DMS 273 treated with DMSO at 0.1 percent for 48 hours (cell line): ENCODE measurements at regions not wholly inside any gene's neighbourhood (a gene's known extent, or its start where the extent isn't known, plus 50 kb on each side); places are given as distances from the start of the nearest gene placed in this dataset.

Experiments used
- DNase-seq: peaks from one replicate; lab custom pipeline; 2025; lab: John Stamatoyannopoulos, UW

DNA sequence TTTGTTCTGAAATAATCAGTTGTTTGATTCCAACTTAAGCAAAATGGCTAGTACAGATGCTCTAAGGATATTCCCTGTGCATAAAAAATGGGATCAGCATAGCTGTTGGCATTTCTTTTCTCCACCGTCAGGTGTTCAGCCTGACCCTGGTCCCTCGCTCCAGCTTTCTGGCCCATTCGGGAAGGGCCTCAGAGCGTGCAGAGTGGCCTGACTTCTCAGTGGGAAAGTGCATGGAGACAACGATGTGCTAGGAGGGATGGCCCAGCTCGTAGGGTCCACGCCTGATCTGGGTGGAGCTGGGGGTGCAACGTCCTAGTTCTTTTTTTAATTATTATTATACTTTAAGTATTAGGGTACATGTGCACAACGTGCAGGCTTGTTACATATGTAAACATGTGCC is 319.1 kb upstream of the IRX4 start:
- no peak for DNase-seq

DNA sequence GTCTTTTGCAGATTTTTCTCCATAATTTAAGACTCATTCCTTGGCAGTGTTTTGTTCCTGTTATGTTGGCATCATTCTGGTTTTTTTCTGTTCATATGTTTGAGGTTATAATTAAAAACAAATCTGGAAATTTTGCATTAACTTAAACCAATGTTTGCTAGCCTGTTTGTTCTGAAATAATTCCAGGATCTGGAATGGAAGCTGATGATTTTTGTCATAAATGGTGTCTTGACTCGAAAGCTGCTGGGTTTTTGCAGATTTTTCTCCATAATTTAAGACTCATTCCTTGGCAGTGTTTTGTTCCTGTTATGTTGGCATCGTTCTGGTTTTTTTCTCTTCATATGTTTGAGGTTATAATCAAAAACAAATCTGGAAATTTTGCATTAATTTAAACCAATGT is 318.7 kb upstream of the IRX4 start:
- DNase-seq: no peak

GRCh38 chr5:2201011-2201410 is 318.3 kb upstream of the IRX4 start:
- DNase-seq: no peak

DNA sequence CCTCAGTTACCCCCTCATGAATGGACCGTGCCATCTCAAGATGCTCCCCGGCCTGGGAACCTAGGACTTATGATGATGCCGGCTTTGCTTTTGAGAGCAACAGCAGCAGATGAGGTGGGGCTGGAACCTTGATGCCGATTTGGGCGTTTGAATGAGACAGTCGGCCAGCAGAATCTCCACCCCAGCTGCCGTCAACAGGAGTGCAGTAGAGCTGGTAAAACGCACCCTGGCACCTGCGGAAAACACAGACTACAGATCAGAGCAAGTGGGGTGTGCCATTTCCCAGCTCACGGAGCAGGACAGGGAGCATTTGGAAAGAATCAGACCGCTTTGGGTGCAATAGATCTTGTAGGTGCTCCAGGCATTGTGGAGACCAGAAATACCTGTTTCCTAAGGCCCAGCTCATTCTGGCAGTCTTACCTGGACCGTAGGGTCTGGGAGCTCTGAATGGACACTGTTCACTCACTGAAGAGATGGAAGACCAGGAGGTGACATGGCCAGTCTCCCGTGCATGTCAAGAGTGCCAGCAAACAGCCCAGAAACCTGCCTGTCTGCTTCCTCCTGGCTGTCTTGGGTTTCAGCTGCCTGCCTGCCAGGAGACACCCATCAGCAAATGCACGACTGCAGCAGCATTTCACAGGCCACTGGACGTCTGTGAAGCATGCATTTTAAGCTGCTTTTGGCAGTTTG is 317.7 kb upstream of the IRX4 start:
- DNase-seq: no peak

- no peak for DNase-seq
Measured at GRCh38 chr5:2199697-2200096, 317.0 kb upstream of the IRX4 start.

GRCh38 chr5:2196989-2197619 is 314.4 kb upstream of the IRX4 start:
- DNase-seq: no peak

GRCh38 chr5:2196416-2196815 is 313.7 kb upstream of the IRX4 start:
- DNase-seq: no peak

- no peak for DNase-seq
Measured at GRCh38 chr5:2194949-2195348, 312.2 kb upstream of the IRX4 start.

DNA sequence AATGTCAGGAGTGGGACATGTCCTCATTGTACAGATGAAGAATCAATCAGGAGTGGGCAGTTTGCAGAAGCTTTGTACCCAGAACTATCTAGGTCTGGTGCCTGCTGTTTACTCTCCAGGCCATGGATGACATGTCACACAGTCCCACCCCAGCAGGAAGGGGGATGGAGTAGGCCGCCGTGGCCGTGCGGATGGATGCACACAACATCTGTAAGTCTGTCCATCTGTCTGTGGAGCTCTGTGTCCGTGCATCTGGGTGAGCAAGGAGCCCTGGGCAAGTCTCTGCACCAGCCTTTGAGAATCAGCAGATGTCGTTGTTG is 311.5 kb upstream of the IRX4 start:
- DNase-seq: no peak

DNA sequence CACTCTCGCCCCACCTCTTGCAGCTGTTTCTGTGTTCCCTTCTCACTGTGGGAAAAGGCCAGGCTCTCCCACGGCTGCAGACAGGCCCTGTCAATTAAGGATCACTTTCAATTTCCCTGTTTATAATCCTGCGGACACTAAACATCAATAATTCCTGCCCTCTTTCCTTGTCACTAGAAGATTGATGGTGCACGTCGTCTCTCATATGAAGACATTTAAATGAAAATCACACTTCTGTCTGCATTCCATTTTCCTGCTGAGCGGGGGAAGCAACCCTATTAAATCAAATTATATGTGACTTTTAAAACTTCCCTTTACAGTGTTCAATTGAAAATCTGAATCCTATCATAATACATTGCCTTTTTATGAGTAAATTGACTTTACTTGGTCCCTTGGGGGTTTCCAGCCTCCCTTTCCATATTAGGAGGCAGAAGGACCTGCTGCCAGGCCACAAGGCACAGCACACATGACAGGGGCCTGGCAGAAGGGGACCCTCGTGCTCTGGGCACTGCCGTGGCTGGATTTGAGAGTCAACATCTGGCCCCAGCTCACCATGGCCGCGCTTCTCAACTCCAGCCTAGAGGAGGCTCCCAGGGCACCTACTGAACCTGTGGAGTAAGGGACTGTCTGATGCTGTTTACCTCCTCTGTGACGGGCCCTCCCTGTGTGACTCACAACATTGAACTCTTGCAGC is 311.0 kb upstream of the IRX4 start:
- no peak for DNase-seq

DNA sequence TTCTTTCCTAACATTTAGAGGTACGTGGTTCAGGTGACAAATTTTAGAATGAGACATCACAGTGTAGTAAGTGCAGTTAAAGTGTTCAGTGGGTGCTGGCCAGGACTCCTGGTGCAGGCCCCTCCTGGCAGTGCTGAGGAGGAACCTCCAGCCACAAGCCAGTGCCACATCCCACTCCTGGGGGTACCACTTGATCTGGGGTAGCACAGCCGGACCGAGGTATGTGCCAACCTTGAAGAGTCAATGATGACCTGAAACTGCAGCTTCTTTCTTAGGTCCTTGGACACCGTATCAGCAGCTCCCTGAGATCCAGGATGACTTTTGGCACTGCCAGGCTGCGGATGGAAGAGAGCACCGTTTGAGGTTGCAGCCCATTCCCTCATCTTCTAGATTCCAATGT is 310.4 kb upstream of the IRX4 start:
- DNase-seq: no peak

- no peak for DNase-seq
Measured at GRCh38 chr5:2192496-2192895, 309.8 kb upstream of the IRX4 start.

DNA sequence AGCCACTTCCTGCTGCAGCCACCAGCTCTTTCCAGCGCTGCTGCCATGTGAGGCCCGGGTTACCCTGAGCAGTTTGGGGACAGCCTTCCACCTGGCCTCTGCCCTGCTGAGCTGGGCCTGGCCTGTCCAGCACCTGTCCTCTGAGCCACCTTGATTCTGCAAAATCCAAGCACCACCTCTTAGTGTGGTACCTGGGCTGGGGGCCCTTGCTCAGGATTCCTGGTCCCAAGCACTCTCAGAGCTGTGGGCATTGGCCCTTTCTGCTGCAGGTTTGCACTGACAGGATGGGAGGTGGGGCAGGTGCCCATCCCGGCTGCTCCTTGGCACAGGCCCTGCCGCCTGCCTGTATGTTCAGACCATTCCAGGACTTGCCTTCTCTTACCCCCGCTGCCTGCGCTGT is 309.2 kb upstream of the IRX4 start:
- no peak for DNase-seq

GRCh38 chr5:2190549-2190948 is 307.8 kb upstream of the IRX4 start:
- no peak for DNase-seq

DNA sequence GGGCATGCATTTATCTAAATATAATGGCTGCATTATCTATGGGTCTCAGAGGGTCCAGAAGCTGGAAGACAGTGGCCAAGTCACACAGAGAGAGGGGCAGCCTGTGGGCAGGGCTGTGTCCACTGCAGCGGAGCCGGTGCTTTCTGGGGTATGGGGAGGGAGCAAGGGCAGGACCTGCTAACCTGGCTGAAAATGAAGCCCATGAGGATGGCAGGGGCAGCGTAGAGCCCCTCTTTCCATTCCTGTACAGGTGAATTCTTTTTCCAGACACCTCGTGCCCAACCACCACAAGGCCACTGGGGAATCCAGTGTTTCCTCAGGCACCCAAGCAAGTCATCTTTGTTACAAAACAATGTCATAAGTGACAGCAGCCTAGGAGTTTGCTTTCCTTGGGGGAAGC is 305.9 kb upstream of the IRX4 start:
- no peak for DNase-seq

GRCh38 chr5:2188137-2188536 is 305.4 kb upstream of the IRX4 start:
- no peak for DNase-seq

DNA sequence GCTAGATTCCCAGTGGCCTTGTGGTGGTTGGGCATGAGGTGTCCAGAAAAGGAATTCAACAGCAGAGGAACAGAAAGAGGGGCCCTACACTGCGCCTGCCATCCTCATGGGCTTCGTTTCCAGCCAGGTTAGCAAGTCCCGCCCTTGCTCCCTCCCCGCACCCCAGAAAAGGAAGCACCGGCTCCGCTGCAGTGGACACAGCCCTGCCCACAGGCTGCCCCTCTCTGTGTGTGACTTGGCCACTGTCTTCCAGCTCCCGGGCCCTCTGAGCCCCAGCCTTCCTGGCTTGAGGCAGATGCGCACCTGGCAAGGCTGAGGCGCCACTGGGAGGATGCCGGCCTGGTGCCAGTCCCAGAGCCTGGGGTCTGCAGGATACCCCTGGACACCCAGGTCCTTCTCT is 305.0 kb upstream of the IRX4 start:
- DNase-seq: no peak

DNA sequence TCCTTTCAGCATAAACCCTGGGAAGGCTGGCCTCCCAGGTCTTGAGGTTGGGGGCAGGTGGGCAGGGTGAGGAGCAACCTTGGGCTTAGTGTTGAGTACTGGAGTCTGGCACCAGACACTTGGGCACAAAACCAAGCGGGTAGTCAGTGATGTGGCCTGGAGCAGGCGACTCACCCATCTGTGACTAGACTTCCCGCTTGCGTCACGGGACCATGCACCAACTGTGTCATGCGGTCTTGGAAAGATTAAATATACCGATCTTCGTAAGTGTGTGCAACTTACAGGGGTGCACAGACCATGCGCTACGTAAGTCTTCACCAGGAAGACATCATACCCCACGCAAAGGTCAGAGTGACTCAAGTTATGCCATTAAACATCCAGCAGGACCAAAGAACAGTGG is 304.4 kb upstream of the IRX4 start:
- no peak for DNase-seq

DNA sequence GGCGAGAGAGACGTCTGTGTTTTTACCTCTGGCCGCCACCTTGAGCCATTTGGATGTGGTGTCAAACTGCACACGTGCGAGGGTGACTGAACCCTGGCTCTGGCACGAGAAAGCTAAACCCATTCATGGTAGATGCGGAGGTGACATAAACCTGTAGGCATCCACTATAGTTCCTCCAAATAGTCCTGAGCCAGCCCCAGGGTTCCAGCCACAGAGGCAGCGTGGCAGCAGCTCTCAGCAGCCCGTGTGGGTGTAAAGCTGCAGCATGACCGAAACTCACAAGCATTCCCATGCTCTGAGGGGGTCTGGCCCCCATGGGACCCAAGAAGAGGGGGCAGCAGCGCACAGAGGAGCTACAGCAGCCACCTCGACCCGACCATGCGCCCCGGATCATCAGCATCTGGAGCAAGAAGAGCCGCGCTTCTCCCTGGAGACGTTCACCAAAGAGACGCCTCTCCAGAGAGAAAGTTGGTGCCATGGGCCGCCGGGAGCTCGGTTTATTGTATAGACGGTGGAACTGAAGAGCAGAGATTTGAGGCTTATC is 303.8 kb upstream of the IRX4 start:
- no peak for DNase-seq

DNA sequence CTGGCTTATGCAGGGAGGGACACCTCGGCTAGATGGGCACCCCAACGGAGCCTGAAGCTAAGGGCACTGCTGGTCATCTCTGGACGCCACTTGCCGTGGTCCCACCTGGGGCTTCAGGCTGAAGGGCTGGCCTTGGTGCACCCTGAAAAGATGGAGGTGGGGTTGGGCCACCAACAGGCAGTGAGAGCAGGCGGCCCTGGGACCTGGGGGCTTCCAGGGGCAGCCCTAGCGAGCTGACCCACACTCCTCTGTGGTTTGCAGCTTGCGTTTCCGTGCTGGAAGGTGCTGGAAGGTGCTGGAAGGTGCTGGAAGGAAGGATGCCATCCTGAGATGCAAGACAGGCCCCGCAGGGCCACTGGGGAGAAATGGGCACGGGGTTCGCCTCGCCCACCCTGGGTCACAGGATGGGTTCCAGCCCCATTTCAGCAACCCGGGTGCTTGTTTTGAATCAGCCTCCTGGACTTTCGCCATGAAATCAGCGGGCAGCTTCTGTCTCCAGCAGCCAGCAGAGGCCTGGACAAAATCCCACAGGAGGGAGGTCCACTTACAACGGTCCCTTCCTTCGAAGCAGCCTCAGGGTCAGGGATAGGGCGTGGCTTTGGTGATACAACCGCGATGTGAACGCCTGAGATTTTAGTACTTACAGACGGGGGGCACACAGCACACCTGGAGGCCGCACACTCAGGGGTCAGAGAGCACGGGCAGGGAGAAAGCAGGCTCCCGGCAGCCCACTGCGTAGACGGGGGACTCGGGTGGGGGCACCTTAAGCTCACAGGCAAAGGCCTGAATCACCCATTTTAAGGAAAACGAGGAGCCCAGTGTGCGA is 303.1 kb upstream of the IRX4 start:
- DNase-seq: no peak

GRCh38 chr5:2184563-2185540 is 302.1 kb upstream of the IRX4 start:
- no peak for DNase-seq
